Hepatocyte (in vitro differentiated cells): ENCODE measurements at regions not wholly inside any gene's neighbourhood (a gene's known extent, or its start where the extent isn't known, plus 50 kb on each side); places are given as distances from the start of the nearest gene placed in this dataset.

Experiments used
- CTCF ChIP-seq: fragments of 200-600 bp; sonication (generic); IDR thresholded peaks from 2 replicates; pipeline ENCODE4 v1.5.1; 2016; ENCODE audit warnings: antibody characterized with exemption, mild to moderate bottlenecking; ENCODE audit not compliant: poor library complexity
- EZH2 ChIP-seq: fragments of 200-600 bp; sonication (generic); IDR thresholded peaks from 2 replicates; pipeline ENCODE4 v1.6.1; 2016; ENCODE audit warnings: antibody characterized with exemption, mild to moderate bottlenecking, borderline replicate concordance

GRCh38 chr1:103218369-103218768, 110.0 kb upstream of the COL11A1 start:
- TF ChIP-seq CTCF: no peak
- TF ChIP-seq EZH2: no peak
